Suprapubic skin (tissue), 4 donors: ENCODE measurements at regions not wholly inside any gene's neighbourhood (a gene's known extent, or its start where the extent isn't known, plus 50 kb on each side); places are given as distances from the start of the nearest gene placed in this dataset.

Source experiments
- CTCF ChIP-seq, 2 donors: fragments of 200-600 bp in 1 of 2; fragments of 450-650 bp in 1 of 2; sonication (generic) in 1 of 2; IDR thresholded peaks; one replicate each; pipeline ENCODE4 v1.5.1; 2016 to 2019; ENCODE audit warnings: antibody characterized with exemption in 2 of 2, mild to moderate bottlenecking in 1 of 2, moderate library complexity in 1 of 2
- EP300 ChIP-seq: sonication (generic); formaldehyde crosslinking; IDR thresholded peaks from one replicate; pipeline ENCODE4 v1.6.1; 2017; ENCODE audit warnings: antibody characterized with exemption
- POLR2A ChIP-seq, 2 donors: fragments of 450-650 bp; IDR thresholded peaks; one replicate each; pipeline ENCODE4 v1.6.1; 2017; ENCODE audit warnings: antibody characterized with exemption in 2 of 2, mild to moderate bottlenecking in 2 of 2, moderate library complexity in 2 of 2
- POLR2AphosphoS5 ChIP-seq, 3 donors: sonication (generic); formaldehyde crosslinking; IDR thresholded peaks; one replicate each; pipeline ENCODE4 v1.6.1; 2017; ENCODE audit warnings: antibody characterized with exemption in 3 of 3

- TF ChIP-seq CTCF (IDR thresholded peaks at IDR 0.05): no peak
- TF ChIP-seq POLR2A (IDR thresholded peaks at IDR 0.05): no peak
- no peak for TF ChIP-seq POLR2AphosphoS5 (IDR thresholded peaks at IDR 0.05)
- no peak for TF ChIP-seq EP300
Measured at GRCh38 chr1:172912765-172913260, 137.9 kb downstream of the TNFSF18 start.
